GM23338 (cell line): ENCODE measurements at regions not wholly inside any gene's neighbourhood (a gene's known extent, or its start where the extent isn't known, plus 50 kb on each side); places are given as distances from the start of the nearest gene placed in this dataset.

Experiments
- ATAC-seq: fragments of 200-7000 bp; cut with Tn5 transposase; 3 replicates; pipeline ENCODE4 v1.9.1; 2020
- DNase-seq: peaks from one replicate; pipeline ENCODE4 v3.0.0-alpha.2; 2015; ENCODE audit warnings: low spot score
- H2AFZ ChIP-seq: fragments of 200-600 bp; sonication (generic); 2 replicates; pipeline ENCODE4 v1.8.0; 2016; ENCODE audit warnings: antibody characterized with exemption, mild to moderate bottlenecking, moderate library complexity
- H3F3A ChIP-seq: fragments of 200-600 bp; sonication (generic); replicated peaks from 2 replicates; pipeline ENCODE4 v1.8.0; 2017; ENCODE audit warnings: antibody characterized with exemption, mixed run types, low read depth
- H3K27ac ChIP-seq: fragments of 200-600 bp; sonication (generic); 2 replicates; pipeline ENCODE4 v1.6.1; 2016; ENCODE audit warnings: low read depth
- H3K27me3 ChIP-seq: fragments of 200-600 bp; sonication (generic); 2 replicates; pipeline ENCODE4 v1.8.0; 2016; ENCODE audit warnings: mild to moderate bottlenecking, mixed run types, moderate library complexity; ENCODE audit not compliant: insufficient read depth
- H3K36me3 ChIP-seq: fragments of 200-600 bp; sonication (generic); 2 replicates; pipeline ENCODE4 v1.8.0; 2016; ENCODE audit warnings: mild to moderate bottlenecking; ENCODE audit not compliant: insufficient read depth
- H3K4me1 ChIP-seq: fragments of 200-600 bp; sonication (generic); 2 replicates; pipeline ENCODE4 v1.8.0; 2016; ENCODE audit warnings: mild to moderate bottlenecking, moderate library complexity; ENCODE audit not compliant: insufficient read depth
- H3K4me2 ChIP-seq: fragments of 200-600 bp; sonication (generic); 2 replicates; pipeline ENCODE4 v1.7.1; 2017; ENCODE audit warnings: mixed run types
- H3K4me3 ChIP-seq: fragments of 200-600 bp; sonication (generic); 2 replicates; pipeline ENCODE4 v1.6.1; 2016; ENCODE audit warnings: mixed run types
- H3K79me2 ChIP-seq: fragments of 200-600 bp; sonication (generic); replicated peaks from 2 replicates; pipeline ENCODE4 v1.8.0; 2017; ENCODE audit warnings: mild to moderate bottlenecking; ENCODE audit not compliant: insufficient read depth
- H3K9me2 ChIP-seq: fragments of 200-600 bp; sonication (generic); 2 replicates; pipeline ENCODE4 v1.8.0; 2017; ENCODE audit not compliant: insufficient read depth
- H4K20me1 ChIP-seq: fragments of 200-600 bp; sonication (generic); replicated peaks from 2 replicates; pipeline ENCODE4 v1.8.0; 2017; ENCODE audit warnings: mild to moderate bottlenecking; ENCODE audit not compliant: insufficient read depth
- H3K27ac Mint-ChIP-seq: 2 replicates; pipeline ENCODE4 v1.8.0; 2020; ENCODE audit warnings: inconsistent platforms, mild to moderate bottlenecking, moderate library complexity, mixed read lengths
- H3K27me3 Mint-ChIP-seq: 3 replicates; pipeline ENCODE4 v1.8.0; 2022; ENCODE audit warnings: low read depth, mild to moderate bottlenecking, moderate library complexity, mixed read lengths, inconsistent platforms; ENCODE audit not compliant: insufficient read depth, poor library complexity
- H3K36me3 Mint-ChIP-seq: 3 replicates; pipeline ENCODE4 v1.8.0; 2021; ENCODE audit warnings: low read depth, mild to moderate bottlenecking, inconsistent platforms, moderate library complexity, mixed read lengths
- H3K4me1 Mint-ChIP-seq: 3 replicates; pipeline ENCODE4 v1.8.0; 2020; ENCODE audit warnings: mild to moderate bottlenecking, inconsistent platforms, mixed read lengths
- H3K4me3 Mint-ChIP-seq: 3 replicates; pipeline ENCODE4 v1.8.0; 2021; ENCODE audit warnings: moderate library complexity, mild to moderate bottlenecking, inconsistent platforms, mixed read lengths
- H3K9me3 Mint-ChIP-seq: 3 replicates; pipeline ENCODE4 v1.8.0; 2020; ENCODE audit warnings: moderate library complexity, mild to moderate bottlenecking, inconsistent platforms, mixed read lengths
- CREB1 ChIP-seq: fragments of 250-450 bp; sonication (Bioruptor Pico); IDR thresholded peaks from 2 replicates; pipeline ENCODE4 v1.5.0; 2020; ENCODE audit warnings: low read depth, mild to moderate bottlenecking, moderate library complexity
- EZH2phosphoT487 ChIP-seq: fragments of 200-600 bp; sonication (generic); IDR thresholded peaks from one replicate; pipeline ENCODE4 v1.8.1; 2018; ENCODE audit warnings: antibody characterized with exemption; ENCODE audit not compliant: unreplicated experiment
- JUNB ChIP-seq: IDR thresholded peaks from one replicate; pipeline ENCODE4 v1.6.1; 2016; ENCODE audit warnings: antibody characterized with exemption; ENCODE audit not compliant: unreplicated experiment
- NANOG ChIP-seq: IDR thresholded peaks from 2 replicates; pipeline ENCODE4 v1.6.1; 2016; ENCODE audit warnings: antibody characterized with exemption, borderline replicate concordance
- POLR2AphosphoS5 ChIP-seq: IDR thresholded peaks from 2 replicates; pipeline ENCODE4 v1.6.1; 2016; ENCODE audit warnings: antibody characterized with exemption, low read depth
- STAT1 ChIP-seq: IDR thresholded peaks from one replicate; pipeline ENCODE4 v1.6.1; 2016; ENCODE audit warnings: antibody characterized with exemption; ENCODE audit not compliant: unreplicated experiment
- ZNF114 ChIP-seq: fragments of 250-450 bp; sonication (Bioruptor Pico); IDR thresholded peaks from 2 replicates; pipeline ENCODE4 v1.5.0; 2020; ENCODE audit warnings: mild to moderate bottlenecking, moderate library complexity
- ZNF462 ChIP-seq: fragments of 250-450 bp; sonication (Bioruptor Pico); IDR thresholded peaks from 2 replicates; pipeline ENCODE4 v1.5.0; 2020; ENCODE audit warnings: mild to moderate bottlenecking, moderate library complexity
- TF ChIP-seq, protein P1 (sequence below): IDR thresholded peaks from one replicate; pipeline ENCODE4 v1.6.1; 2018; ENCODE audit warnings: antibody characterized with exemption; ENCODE audit not compliant: unreplicated experiment
- TF ChIP-seq, protein P2 (sequence below): IDR thresholded peaks from 2 replicates; pipeline ENCODE4 v1.6.1; 2016; ENCODE audit warnings: antibody characterized with exemption

GRCh38 chr6:37551002-37551401 is 51.3 kb upstream of the CCDC167 start:
- Histone ChIP-seq H3K79me2 (no peaks in the 10 kb centered on the region), H3K4me2 (no peak overlapping the region), H3K27me3 (no peaks in the 10 kb centered on the region), H3K36me3 (no peaks in the 10 kb centered on the region), H2AFZ (no peak overlapping the region), H4K20me1 (no peaks in the 10 kb centered on the region), H3K9me2 (no peaks in the 10 kb centered on the region), H3K4me1 (no peaks in the 10 kb centered on the region; the same call in 1 of the 2 replicates), H3K4me3 (no peak overlapping the region), H3K27ac (no peak overlapping the region), H3F3A (no peaks in the 10 kb centered on the region)
- ATAC-seq (no peak), DNase-seq (no peak)
- Mint-ChIP-seq H3K27ac (no peak overlapping the region), H3K4me1 (peaks cover 11% of the 10 kb centered on the region), H3K36me3 (no peaks in the 10 kb centered on the region), H3K27me3 (peaks cover 2% of the 10 kb centered on the region), H3K4me3 (no peak overlapping the region), H3K9me3 (no peaks in the 10 kb centered on the region)
- TF ChIP-seq, protein P1, sequence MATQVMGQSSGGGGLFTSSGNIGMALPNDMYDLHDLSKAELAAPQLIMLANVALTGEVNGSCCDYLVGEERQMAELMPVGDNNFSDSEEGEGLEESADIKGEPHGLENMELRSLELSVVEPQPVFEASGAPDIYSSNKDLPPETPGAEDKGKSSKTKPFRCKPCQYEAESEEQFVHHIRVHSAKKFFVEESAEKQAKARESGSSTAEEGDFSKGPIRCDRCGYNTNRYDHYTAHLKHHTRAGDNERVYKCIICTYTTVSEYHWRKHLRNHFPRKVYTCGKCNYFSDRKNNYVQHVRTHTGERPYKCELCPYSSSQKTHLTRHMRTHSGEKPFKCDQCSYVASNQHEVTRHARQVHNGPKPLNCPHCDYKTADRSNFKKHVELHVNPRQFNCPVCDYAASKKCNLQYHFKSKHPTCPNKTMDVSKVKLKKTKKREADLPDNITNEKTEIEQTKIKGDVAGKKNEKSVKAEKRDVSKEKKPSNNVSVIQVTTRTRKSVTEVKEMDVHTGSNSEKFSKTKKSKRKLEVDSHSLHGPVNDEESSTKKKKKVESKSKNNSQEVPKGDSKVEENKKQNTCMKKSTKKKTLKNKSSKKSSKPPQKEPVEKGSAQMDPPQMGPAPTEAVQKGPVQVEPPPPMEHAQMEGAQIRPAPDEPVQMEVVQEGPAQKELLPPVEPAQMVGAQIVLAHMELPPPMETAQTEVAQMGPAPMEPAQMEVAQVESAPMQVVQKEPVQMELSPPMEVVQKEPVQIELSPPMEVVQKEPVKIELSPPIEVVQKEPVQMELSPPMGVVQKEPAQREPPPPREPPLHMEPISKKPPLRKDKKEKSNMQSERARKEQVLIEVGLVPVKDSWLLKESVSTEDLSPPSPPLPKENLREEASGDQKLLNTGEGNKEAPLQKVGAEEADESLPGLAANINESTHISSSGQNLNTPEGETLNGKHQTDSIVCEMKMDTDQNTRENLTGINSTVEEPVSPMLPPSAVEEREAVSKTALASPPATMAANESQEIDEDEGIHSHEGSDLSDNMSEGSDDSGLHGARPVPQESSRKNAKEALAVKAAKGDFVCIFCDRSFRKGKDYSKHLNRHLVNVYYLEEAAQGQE, result no peak
- TF ChIP-seq CREB1 (no peak), POLR2AphosphoS5 (no peak), EZH2phosphoT487 (no peak), NANOG (no peak), ZNF114 (CRISPR knock-in tag) (no peak)
- TF ChIP-seq, protein P2, sequence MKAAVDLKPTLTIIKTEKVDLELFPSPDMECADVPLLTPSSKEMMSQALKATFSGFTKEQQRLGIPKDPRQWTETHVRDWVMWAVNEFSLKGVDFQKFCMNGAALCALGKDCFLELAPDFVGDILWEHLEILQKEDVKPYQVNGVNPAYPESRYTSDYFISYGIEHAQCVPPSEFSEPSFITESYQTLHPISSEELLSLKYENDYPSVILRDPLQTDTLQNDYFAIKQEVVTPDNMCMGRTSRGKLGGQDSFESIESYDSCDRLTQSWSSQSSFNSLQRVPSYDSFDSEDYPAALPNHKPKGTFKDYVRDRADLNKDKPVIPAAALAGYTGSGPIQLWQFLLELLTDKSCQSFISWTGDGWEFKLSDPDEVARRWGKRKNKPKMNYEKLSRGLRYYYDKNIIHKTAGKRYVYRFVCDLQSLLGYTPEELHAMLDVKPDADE, result no peak

- Histone ChIP-seq H3K27ac (no peak overlapping the region), H3K4me2 (no peak overlapping the region), H2AFZ (no peak overlapping the region), H3K9me2 (no peaks in the 10 kb centered on the region), H3K4me3 (no peak overlapping the region), H3K27me3 (no peaks in the 10 kb centered on the region), H3K79me2 (no peaks in the 10 kb centered on the region), H3K36me3 (no peaks in the 10 kb centered on the region), H3K4me1 (no peaks in the 10 kb centered on the region; the same call in 1 of the 2 replicates), H4K20me1 (no peaks in the 10 kb centered on the region), H3F3A (no peaks in the 10 kb centered on the region)
- Mint-ChIP-seq H3K4me1 (peaks cover 13% of the 10 kb centered on the region), H3K27me3 (peaks cover 4% of the 10 kb centered on the region), H3K27ac (no peak overlapping the region), H3K36me3 (no peaks in the 10 kb centered on the region), H3K4me3 (no peak overlapping the region), H3K9me3 (no peaks in the 10 kb centered on the region)
- DNase-seq, result no peak
- no peak for ATAC-seq
- no peak for TF ChIP-seq EZH2phosphoT487
- no peak for TF ChIP-seq ZNF462 (CRISPR knock-in tag)
- no peak for TF ChIP-seq JUNB
- no peak for TF ChIP-seq STAT1
- TF ChIP-seq NANOG, result no peak
These were observed 50.6 kb upstream of the CCDC167 start for GRCh38 chr6:37550191-37550831.
